GM13977 (cell line): ENCODE measurements at regions not wholly inside any gene's neighbourhood (a gene's known extent, or its start where the extent isn't known, plus 50 kb on each side); places are given as distances from the start of the nearest gene placed in this dataset.

ENCODE experiments used
- DNase-seq: peaks from one replicate; pipeline ENCODE4 v3.0.0; 2012; ENCODE audit warnings: low spot score
- CTCF ChIP-seq: IDR thresholded peaks from 2 replicates; pipeline ENCODE4 v1.5.1; 2012; ENCODE audit warnings: mild to moderate bottlenecking, control low read depth; ENCODE audit not compliant: insufficient read depth; ENCODE audit errors: extremely low read depth, missing control alignments
- in situ Hi-C: fragments of 300-500 bp; cut with MboI; formaldehyde crosslinking; loops from one replicate; pipeline ENCODE4 v1.12.0; 2022; ENCODE audit warnings: low sequenced_read_pairs, low pct_unique_long_range_greater_than_20kb, mixed read lengths, inconsistent platforms; ENCODE audit not compliant: unreplicated experiment

DNA sequence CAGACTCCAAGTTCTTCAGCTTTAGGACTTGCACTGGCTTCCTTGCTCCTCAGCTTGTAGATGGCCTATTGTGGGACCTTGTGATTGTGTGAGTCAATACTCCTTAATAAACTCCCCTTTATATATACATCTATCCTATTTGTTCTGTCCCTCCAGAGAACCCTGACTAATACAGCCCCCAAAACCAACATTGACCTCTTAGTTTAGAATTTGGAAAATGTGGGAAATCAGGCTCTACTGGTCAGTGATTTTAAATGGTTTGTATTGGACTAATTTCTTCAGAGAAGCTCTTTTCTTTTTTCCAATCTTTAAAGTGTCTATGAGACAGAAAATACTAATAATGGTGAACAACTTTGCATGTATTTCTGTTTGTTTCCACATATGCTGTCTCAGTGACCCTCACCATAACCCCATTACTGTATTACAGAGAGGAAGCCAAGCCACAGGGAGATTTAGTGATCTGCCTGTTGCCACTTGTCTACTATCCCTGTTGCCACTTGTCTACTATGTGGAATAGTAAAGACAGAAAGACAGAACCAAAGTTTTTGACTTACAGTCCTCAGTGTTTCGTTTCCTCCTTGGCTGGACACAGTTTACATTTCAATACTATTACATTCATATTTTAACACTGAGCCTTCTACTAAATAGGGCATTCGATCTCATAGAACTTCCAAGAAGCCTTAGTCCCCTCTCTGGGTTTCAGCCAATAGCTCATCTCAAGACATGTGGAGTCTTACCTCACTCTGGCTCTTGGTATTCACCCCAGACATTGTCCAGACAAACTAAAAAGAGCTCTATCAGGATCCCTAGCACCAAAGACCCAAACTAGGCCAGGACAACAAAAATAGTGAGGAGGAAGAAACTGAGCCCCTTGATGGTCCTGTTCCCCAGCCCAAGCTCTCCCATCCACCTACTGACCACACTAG, 121.0 kb downstream of the AKR1D1 start:
- TF ChIP-seq CTCF, result no peak
- in situ Hi-C loops, result no loop called here
- no peak for DNase-seq

- in situ Hi-C loops, result no loop called here
- TF ChIP-seq CTCF, result no peak
- DNase-seq, result no peak
These were observed 128.2 kb downstream of the AKR1D1 start for GRCh38 chr7:138204285-138204981.

GRCh38 chr7:138204982-138205298, 128.7 kb downstream of the AKR1D1 start:
- in situ Hi-C loops, result no loop called here
- no peak for DNase-seq
- TF ChIP-seq CTCF, result no peak

- no peak for DNase-seq
- in situ Hi-C loops, result no loop called here
- no peak for TF ChIP-seq CTCF
These were observed 129.4 kb downstream of the AKR1D1 start for GRCh38 chr7:138205614-138206150.

- no peak for DNase-seq
- TF ChIP-seq CTCF, result no peak
- in situ Hi-C loops, result no loop called here
These were observed 131.3 kb downstream of the AKR1D1 start for GRCh38 chr7:138207555-138207971.

- in situ Hi-C loops, result no loop called here
- no peak for DNase-seq
- no peak for TF ChIP-seq CTCF
These were observed 131.9 kb downstream of the AKR1D1 start for GRCh38 chr7:138208142-138208570.
